ENCODE measurements at regions not wholly inside any gene's neighbourhood (a gene's known extent, or its start where the extent isn't known, plus 50 kb on each side); places are given as distances from the start of the nearest gene placed in this dataset.

DNA sequence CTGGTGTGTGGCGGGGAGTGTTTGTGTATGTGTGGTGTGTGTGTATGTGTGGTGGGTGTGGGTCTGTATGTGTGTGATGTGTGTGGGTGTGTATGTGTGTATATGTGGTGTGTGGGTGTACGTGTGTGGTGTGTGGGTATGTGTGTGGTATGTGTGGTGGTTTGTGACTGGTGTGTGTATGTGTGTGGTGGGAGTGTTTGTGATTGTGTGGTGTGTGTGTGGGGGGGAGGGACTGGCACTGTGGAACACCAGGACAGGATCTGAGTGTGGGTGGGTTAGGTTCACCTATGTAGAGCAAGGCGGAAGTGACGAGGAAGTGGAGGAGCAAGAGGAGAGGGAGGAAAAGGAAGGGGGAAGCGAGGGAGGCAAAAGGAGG is 510.8 kb downstream of the SHQ1 start:
- Mint-ChIP-seq H3K9me3 (no peaks in the 10 kb centered on the region), H3K27ac (no peak overlapping the region), H3K4me3 (no peak overlapping the region), H3K27me3 (no peaks in the 10 kb centered on the region), H3K4me1 (ENCODE audit: low read depth) (peaks cover 19% of the 10 kb centered on the region), H3K36me3 (ENCODE audit: low read depth) (no peaks in the 10 kb centered on the region)
- DNase-seq, result no peak

DNA sequence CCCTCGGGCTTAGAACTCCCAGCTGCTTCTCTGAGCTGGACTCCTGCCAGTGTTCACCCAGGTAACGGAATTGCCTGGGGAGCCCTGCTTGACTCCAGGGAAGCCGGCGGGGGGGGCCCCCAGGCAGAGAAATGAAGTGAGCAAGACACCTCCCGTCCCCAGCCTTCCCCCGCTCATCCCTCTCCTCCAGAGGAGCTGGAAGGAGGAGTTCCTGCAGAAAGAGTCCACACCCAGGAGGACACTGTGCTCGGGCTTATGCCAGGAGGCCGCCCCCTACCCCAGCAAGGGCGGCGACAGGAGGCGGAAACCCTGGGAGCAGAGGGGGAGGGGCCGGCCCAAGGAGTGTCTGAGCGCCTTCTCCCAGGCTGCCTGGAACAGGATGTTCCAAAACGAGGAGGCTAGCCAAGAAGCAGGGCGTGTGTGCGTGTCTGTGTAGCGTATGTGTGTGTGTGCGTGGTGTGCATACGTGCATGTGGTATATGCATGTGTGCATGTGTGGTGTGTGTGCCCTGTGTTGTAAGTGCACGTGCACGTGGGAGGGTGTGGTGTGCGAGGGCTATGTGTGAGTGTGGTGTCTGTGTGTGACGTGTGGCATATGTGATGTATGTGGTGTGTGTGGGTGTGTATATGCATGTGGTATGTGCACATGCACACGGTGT is 511.3 kb downstream of the SHQ1 start:
- DNase-seq, result peak; percentile 34
- no peaks in the 10 kb centered on the region for H3K27me3 Mint-ChIP-seq
- peaks cover 16% of the 10 kb centered on the region for H3K4me1 Mint-ChIP-seq (ENCODE audit: low read depth)
- no peak overlapping the region for H3K27ac Mint-ChIP-seq
- H3K9me3 Mint-ChIP-seq, result no peaks in the 10 kb centered on the region
- no peak overlapping the region for H3K4me3 Mint-ChIP-seq
- H3K36me3 Mint-ChIP-seq (ENCODE audit: low read depth), result no peaks in the 10 kb centered on the region

DNA sequence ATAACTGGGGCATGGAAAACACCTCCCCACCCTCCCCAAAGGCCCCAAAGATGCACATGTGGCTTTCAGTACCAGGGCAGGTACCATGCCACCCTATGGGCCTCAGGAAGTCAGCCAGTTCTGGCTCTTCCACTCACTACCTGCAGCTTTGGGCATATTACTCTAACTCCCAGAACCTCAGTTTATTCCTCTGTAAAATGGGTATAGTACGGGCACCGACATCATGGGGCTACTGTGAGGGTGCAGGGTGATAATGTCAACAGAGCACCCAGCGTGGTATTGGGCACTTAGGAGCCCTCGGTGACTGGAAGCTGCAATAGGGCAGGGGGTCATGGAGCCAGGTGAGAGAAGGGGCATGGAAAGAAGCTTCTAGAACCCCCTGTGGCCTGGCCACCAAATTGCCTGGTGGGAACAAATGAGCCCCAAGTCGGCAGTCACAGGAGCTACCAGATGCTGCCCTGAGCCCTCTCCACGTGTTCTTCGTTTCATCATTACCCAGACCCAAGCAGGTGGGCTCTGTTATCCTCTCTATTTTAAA is 512.1 kb downstream of the SHQ1 start:
- H3K4me3 Mint-ChIP-seq, result no peak overlapping the region
- peaks cover 9% of the 10 kb centered on the region for H3K4me1 Mint-ChIP-seq (ENCODE audit: low read depth)
- peak; percentile 18 for DNase-seq
- no peaks in the 10 kb centered on the region for H3K9me3 Mint-ChIP-seq
- no peaks in the 10 kb centered on the region for H3K36me3 Mint-ChIP-seq (ENCODE audit: low read depth)
- H3K27me3 Mint-ChIP-seq, result no peaks in the 10 kb centered on the region
- H3K27ac Mint-ChIP-seq, result no peak overlapping the region

DNA sequence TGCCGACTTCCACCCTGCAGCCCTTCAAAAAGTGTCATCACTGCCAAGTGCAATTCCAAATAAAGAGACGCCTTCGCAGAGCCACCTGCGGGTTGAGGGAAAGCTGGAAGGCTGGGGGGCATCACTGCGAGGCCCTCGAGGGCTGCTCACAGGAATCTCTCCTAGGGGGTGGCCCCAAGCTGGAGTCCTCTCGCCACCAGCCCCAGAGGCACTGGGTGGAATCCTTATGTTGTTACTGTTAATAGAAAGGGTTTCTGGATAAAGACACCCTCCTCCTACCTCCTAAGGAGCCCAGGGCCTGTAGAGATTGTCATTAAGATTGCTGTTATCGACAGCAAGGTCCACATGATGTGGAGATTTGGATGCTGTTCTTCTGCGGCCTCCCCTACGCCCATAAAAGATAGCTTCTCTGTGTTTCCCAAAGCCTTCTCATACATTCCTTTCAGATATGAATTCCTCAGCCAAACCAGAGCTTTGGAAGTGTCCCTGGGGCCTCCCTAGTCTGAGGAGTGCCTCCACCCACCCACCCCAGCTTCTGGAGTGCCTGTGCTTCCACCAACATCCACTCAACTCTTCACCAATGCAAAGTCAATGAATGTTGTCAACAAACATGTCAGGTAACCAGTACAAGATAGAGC is 512.7 kb downstream of the SHQ1 start:
- H3K4me1 Mint-ChIP-seq (ENCODE audit: low read depth), result peaks cover 3% of the 10 kb centered on the region
- no peak overlapping the region for H3K27ac Mint-ChIP-seq
- H3K9me3 Mint-ChIP-seq, result no peaks in the 10 kb centered on the region
- H3K27me3 Mint-ChIP-seq, result no peaks in the 10 kb centered on the region
- no peak overlapping the region for H3K4me3 Mint-ChIP-seq
- peak; percentile 12 for DNase-seq
- no peaks in the 10 kb centered on the region for H3K36me3 Mint-ChIP-seq (ENCODE audit: low read depth)

DNA sequence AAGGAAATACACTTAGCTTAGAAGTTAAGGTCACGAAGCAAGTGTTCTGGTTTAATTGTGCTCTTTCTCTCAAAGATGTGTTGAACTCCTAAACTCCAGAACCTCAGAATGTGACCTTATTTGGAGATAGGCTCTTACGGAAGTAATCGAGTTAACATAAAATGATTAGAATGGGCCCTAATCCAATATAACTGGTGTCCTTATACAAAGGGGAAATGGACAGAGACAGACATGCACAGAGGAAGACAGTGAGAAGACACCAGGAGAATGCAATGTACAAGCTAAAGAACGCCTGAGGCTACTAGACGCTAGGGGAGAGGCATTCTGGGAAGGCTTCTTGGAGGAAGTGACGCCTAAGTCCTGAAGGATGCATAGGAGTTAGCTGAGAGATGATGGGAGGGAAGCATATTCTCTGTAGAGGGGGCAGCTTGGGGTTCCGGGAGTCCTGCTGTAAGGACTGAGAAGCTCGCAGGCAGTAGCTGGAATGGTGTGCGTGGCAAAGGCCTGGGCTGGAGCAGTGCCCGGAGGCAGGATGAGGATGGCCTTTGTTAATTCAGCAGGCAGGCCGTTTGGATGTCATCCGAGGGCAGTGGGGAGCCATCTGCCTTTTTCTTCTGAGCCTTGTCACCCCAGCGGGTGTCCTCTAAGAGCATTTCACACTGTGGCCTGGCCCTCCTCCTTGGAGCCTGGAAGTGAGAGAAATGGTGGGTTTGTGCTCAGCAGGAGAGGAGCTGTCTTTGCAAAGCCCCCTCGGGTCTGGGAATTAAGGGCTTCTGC is 513.4 kb downstream of the SHQ1 start:
- no peaks in the 10 kb centered on the region for H3K36me3 Mint-ChIP-seq (ENCODE audit: low read depth)

DNA sequence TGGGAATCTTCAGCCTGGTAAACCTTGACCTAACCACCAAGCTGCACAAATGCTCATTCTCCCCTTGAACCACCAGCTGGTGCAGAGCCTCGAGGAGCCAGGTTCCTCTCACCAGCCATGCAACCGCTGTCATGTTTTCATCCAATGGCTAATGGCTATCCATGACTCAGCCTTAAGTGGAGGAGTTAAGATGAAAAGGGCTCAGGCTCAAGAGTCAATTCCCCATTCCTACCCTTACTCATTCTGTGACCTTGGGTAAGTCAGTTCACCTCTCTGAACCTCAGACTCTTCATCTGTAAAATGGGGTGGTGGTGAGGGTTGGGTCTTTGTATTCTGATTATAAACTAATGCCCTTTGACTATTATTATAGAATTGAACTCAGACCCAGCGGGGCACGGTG is 515.6 kb downstream of the SHQ1 start:
- no peaks in the 10 kb centered on the region for H3K9me3 Mint-ChIP-seq

More for the DNA sequence above, 513.4 kb downstream of the SHQ1 start:
- peak; percentile 25 for DNase-seq
- Mint-ChIP-seq H3K27ac (no peak overlapping the region), H3K4me1 (ENCODE audit: low read depth) (no peaks in the 10 kb centered on the region), H3K27me3 (peaks cover under 1% of the 10 kb centered on the region), H3K9me3 (no peaks in the 10 kb centered on the region), H3K4me3 (no peak overlapping the region)

DNA sequence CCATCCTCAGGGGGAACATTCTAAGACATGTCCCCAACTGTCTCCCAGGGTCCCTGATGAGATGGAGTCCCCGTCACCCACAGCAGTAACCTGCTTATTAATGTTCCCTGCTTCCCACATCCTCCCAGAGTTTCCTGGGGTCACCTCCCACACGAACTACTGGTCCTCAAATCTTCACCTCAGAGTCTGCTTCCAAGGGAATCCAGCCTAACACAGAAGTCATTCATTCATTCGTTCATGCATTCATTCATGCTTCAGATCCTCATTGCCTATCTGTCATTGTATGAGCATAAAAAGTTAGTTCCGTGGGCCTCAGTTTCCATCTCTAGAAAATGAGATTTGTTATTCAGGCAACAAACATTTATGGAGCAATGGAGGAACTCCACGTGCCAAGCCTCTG is 516.2 kb downstream of the SHQ1 start:
- Mint-ChIP-seq H3K9me3 (no peaks in the 10 kb centered on the region), H3K36me3 (ENCODE audit: low read depth) (no peaks in the 10 kb centered on the region), H3K27ac (no peak overlapping the region), H3K27me3 (peaks cover 6% of the 10 kb centered on the region), H3K4me3 (no peak overlapping the region), H3K4me1 (ENCODE audit: low read depth) (no peaks in the 10 kb centered on the region)
- DNase-seq, result no peak

More for the DNA sequence above, 515.6 kb downstream of the SHQ1 start:
- Mint-ChIP-seq H3K36me3 (ENCODE audit: low read depth) (no peaks in the 10 kb centered on the region), H3K4me3 (no peak overlapping the region), H3K27me3 (peaks cover 6% of the 10 kb centered on the region), H3K27ac (no peak overlapping the region), H3K4me1 (ENCODE audit: low read depth) (no peaks in the 10 kb centered on the region)
- no peak for DNase-seq

DNA sequence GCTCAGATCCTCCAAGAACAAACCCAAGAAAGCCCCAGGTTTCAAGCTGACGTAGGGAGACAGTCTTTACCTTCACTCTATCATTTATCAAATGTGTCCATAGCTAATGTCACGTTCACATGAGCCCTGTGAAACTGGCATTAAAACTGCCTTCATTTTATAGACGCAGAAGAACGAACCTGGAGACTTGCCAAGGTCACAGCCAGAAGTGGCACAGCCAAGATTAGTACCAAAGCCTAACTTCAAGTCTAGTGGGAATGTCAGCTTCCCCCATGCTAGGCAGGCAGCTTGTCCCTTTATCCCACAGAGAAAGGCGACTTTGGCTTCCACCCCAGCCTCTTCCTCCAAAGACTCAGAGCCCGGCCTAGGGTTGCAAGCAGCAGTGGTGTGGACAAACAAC is 517.2 kb downstream of the SHQ1 start:
- Mint-ChIP-seq H3K27me3 (peaks cover 6% of the 10 kb centered on the region), H3K4me3 (no peak overlapping the region), H3K27ac (no peak overlapping the region), H3K4me1 (ENCODE audit: low read depth) (no peaks in the 10 kb centered on the region), H3K9me3 (no peaks in the 10 kb centered on the region), H3K36me3 (ENCODE audit: low read depth) (no peaks in the 10 kb centered on the region)
- no peak for DNase-seq

DNA sequence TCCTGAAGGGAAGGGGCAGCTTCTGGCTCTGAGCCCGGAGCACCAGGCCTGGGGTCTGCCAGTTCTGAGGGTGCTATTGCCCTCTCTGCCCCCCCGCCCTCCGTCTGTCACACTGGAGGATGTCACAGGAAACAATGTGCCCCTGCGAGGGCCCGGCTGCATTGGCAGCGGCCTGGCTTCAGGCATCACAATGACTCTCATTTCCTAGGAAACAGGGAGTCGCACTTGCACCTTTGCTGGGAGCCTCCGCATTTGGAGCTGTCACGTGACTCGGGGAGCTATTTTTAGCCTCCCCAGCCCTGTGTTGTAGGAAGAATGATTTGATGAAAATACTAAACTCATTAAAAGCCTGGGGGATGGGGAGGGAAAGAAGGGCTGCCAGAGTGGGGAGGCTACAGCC is 518.9 kb downstream of the SHQ1 start:
- Mint-ChIP-seq H3K4me3 (no peak overlapping the region), H3K4me1 (ENCODE audit: low read depth) (no peaks in the 10 kb centered on the region), H3K36me3 (ENCODE audit: low read depth) (no peaks in the 10 kb centered on the region), H3K27me3 (peaks cover 6% of the 10 kb centered on the region), H3K27ac (no peak overlapping the region), H3K9me3 (no peaks in the 10 kb centered on the region)
- no peak for DNase-seq

DNA sequence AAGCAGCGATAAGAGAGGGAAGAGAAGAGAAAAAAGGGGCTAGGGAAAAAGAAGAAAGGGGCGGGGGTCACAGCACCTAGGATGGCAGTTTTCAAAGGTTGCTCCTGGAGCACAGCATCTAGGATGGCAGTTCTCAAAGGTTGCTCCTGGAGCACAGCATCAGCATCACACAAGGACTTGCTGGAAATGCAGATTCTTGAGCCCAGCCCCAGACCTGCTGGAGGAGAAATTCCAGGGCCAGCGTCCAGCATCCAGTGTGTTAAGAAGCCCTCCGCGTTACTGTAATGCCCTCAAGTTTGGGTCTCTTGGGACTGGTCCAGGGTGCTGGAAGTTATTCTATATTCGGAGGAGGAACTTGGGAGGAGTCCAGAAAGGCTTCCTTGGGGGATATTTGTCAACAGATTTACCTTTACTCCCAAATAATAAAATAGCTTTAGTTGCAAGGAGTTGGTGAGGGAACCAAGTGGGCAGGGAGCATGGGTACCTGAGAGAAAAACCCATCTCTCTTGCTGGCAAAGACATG is 519.4 kb downstream of the SHQ1 start:
- H3K9me3 Mint-ChIP-seq, result no peaks in the 10 kb centered on the region
- peaks cover 6% of the 10 kb centered on the region for H3K27me3 Mint-ChIP-seq
- no peak for DNase-seq
- H3K4me3 Mint-ChIP-seq, result no peak overlapping the region
- no peak overlapping the region for H3K27ac Mint-ChIP-seq
- no peaks in the 10 kb centered on the region for H3K36me3 Mint-ChIP-seq (ENCODE audit: low read depth)
- no peaks in the 10 kb centered on the region for H3K4me1 Mint-ChIP-seq (ENCODE audit: low read depth)

DNA sequence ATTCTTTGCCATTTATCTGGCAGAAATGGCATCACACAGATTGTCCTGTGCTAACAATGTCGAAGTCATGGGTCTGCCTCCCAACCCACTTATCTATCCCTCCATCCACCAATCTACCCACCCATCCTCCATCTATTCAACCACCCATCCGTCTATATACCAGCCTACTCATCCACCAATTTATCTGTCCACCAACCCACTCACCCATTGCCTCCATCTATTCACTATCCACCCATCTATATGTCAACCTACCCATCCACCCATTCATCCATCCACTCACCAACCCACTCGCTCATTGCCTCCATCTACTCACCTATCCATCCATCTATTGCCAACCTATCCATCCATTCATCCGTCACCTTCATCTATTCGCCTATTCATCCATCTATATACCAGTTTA is 521.2 kb downstream of the SHQ1 start:
- no peak overlapping the region for H3K27ac Mint-ChIP-seq
- no peaks in the 10 kb centered on the region for H3K9me3 Mint-ChIP-seq

DNA sequence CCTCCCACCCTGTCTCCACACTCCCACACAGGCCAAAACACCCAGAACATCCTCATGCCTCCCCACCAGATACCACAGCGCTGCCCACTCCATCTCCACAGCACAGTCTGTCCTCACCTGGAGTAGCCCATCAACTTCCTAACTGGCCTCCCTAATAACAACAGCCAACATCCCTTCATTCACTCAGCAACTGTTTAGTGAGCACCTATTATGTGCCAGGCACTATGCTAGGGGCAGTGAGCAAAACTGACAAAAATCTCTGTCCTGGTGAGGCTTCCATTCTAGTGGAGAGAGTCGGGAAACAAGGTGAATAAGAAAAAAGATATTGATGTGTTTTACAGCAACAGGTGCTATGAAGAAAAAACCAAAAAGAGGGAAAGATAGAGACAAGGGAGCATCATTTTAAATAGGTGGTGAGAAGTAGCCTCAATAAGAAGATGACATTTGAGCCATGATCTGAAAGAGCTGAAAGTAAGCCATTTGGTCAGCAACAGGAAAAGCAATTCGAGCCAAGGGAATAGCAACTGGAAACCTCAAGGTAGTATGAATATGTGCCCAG is 523.9 kb downstream of the SHQ1 start:
- Mint-ChIP-seq H3K4me1 (ENCODE audit: low read depth) (no peaks in the 10 kb centered on the region), H3K4me3 (no peak overlapping the region), H3K36me3 (ENCODE audit: low read depth) (no peaks in the 10 kb centered on the region), H3K9me3 (no peaks in the 10 kb centered on the region), H3K27ac (no peak overlapping the region), H3K27me3 (no peaks in the 10 kb centered on the region)
- no peak for DNase-seq

More for the DNA sequence above, 521.2 kb downstream of the SHQ1 start:
- DNase-seq, result no peak
- no peak overlapping the region for H3K4me3 Mint-ChIP-seq
- H3K4me1 Mint-ChIP-seq (ENCODE audit: low read depth), result no peaks in the 10 kb centered on the region
- peaks cover 6% of the 10 kb centered on the region for H3K27me3 Mint-ChIP-seq
- H3K36me3 Mint-ChIP-seq (ENCODE audit: low read depth), result no peaks in the 10 kb centered on the region

DNA sequence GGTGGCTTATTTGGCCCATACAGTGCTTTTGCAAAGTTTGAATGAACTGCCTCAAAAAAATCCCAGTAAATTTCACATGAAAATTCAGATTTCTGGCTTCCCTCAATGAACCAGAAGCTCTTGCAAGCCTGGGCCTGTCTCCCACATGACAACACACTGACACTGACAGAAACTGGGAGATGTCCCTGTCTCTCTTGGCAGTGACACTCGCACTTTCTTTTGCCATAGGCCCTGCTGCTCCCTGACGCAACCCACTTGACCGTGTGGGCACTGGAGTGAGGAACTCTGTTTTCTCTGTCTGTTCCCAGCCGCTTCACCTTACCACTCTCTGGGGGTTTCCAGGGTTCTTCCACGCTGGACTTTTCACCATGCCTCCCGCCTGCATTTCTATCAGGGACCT is 524.5 kb downstream of the SHQ1 start:
- H3K4me3 Mint-ChIP-seq, result no peak overlapping the region
- H3K4me1 Mint-ChIP-seq (ENCODE audit: low read depth), result no peaks in the 10 kb centered on the region
- no peak for DNase-seq
- no peaks in the 10 kb centered on the region for H3K36me3 Mint-ChIP-seq (ENCODE audit: low read depth)
- H3K27ac Mint-ChIP-seq, result no peak overlapping the region
- no peaks in the 10 kb centered on the region for H3K27me3 Mint-ChIP-seq
- no peaks in the 10 kb centered on the region for H3K9me3 Mint-ChIP-seq

DNA sequence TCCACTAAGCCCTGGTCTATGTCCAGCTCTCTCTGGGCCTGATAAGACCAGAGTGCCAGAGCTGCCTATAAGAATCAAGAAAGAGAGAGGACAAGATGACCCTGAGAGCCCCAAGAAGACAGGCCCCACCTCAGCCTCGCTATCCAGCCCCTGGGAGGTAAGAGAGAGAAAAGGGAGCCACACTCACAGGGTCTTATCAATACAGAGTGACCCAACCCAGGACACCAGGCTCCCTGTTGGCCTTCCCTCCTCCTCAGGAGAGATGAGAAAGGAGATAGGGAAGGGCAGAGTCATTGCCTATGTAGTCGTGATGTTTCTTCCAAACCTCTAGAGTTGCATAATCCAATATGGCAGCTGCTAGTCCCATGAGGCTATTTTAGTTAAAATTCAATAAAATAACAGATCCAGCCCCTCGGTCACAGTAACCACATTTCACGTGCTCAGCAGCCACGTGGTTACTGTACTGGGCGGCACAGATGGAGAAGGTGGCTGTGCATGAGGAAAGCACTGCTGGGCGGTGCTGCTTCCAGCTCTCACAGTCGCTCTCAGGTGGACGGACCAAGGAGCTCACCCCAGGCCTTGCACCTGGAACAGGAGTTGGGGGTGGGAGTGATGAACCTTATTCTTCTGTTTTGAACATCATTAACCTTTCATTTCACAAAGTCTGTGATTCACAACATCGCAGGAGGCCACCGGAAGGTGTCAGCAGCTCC is 525.8 kb downstream of the SHQ1 start:
- Mint-ChIP-seq H3K4me1 (ENCODE audit: low read depth) (no peaks in the 10 kb centered on the region), H3K9me3 (no peaks in the 10 kb centered on the region), H3K36me3 (ENCODE audit: low read depth) (no peaks in the 10 kb centered on the region), H3K4me3 (no peak overlapping the region), H3K27ac (no peak overlapping the region), H3K27me3 (no peaks in the 10 kb centered on the region)
- no peak for DNase-seq
